GM13977 (cell line): ENCODE measurements at regions not wholly inside any gene's neighbourhood (a gene's known extent, or its start where the extent isn't known, plus 50 kb on each side); places are given as distances from the start of the nearest gene placed in this dataset.
A peak's percentile ranks its signal among the peaks of the same experiment; 100 is the strongest.

Experiments used
- DNase-seq: peaks from one replicate; pipeline ENCODE4 v3.0.0; 2012; ENCODE audit warnings: low spot score
- CTCF ChIP-seq: IDR thresholded peaks from 2 replicates; pipeline ENCODE4 v1.5.1; 2012; ENCODE audit warnings: mild to moderate bottlenecking, control low read depth; ENCODE audit not compliant: insufficient read depth; ENCODE audit errors: extremely low read depth, missing control alignments
- in situ Hi-C: fragments of 300-500 bp; cut with MboI; formaldehyde crosslinking; loops from one replicate; pipeline ENCODE4 v1.12.0; 2022; ENCODE audit warnings: low sequenced_read_pairs, low pct_unique_long_range_greater_than_20kb, mixed read lengths, inconsistent platforms; ENCODE audit not compliant: unreplicated experiment

GRCh38 chr10:61140765-61141392 lies 196.9 kb upstream of the RHOBTB1 start:
- DNase-seq: no peak
- peak; percentile 56 for TF ChIP-seq CTCF
- in situ Hi-C loops: no loop called here

- TF ChIP-seq CTCF: no peak
- no peak for DNase-seq
- in situ Hi-C loops: no loop called here
Measured at GRCh38 chr10:61139592-61139953, 195.6 kb upstream of the RHOBTB1 start.

DNA sequence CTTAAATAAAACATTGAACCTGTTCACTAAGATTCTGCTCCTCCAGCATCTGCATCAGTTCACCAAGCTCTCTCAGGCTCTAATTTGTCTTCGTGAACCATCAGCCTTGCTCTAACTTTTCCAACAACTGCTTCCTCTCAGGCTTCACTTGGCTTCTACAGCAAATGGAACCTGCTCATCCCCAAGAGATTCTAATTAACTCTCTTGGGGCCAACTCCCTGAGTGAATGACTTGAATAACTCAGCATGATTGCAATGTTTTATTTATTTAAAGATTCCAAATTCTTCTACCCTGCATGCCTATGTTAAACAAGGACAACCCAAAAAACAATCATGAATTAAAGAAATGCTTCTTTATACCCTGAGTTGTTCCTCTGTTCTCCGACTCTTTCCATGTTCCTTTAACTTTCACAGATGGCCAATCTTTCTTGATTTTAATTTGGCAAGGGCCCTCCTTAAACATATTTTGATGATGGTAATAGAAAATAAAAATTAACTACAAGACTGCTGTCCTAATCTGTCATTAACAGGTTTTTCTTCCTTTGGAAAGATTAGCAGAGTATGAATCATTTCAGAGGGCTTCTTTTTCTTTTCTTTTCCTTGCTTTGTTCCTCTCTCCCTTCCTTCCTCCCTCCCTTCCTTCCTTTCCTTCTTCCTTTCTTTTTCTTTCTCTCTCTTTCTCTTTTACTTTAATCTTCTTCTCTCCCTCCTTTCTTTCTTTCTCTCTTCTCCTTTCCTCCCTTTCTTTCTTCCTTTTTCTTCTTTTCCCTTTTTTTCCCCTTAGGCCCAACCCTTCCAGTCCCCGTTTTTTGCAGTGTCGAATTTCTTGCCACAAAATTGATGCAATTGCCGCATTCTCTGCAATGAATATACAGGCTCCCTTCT lies 195.0 kb upstream of the RHOBTB1 start:
- in situ Hi-C loops: no loop called here

GRCh38 chr10:61136139-61136538 lies 192.2 kb upstream of the RHOBTB1 start:
- no peak for TF ChIP-seq CTCF
- no peak for DNase-seq
- in situ Hi-C loops: no loop called here

More for the DNA sequence above, 195.0 kb upstream of the RHOBTB1 start:
- no peak for DNase-seq
- TF ChIP-seq CTCF: no peak

- no peak for TF ChIP-seq CTCF
- in situ Hi-C loops: no loop called here
- peak; percentile 9 for DNase-seq
Measured at GRCh38 chr10:61135276-61135721, 191.3 kb upstream of the RHOBTB1 start.

DNA sequence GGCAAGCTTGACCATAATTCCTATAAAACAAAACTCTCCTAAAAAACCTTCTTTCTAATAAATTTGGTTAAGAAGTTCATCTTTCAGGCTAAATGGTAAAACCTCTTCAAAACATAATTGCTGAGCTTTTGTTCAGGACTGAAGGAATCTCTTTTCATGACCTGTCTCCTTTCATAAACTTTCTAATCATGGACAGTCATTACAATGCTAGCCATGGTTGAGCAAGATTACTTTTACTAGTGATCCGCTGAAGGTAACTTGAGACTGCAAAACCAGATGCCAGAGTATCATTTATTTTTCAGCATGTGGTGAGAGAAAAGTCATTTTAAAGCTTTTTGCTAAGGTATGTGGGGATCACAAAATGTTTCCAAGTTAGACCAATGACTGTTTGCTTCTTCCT lies 186.4 kb upstream of the RHOBTB1 start:
- DNase-seq: no peak
- no peak for TF ChIP-seq CTCF
- in situ Hi-C loops: no loop called here
